ENCODE measurements at regions not wholly inside any gene's neighbourhood (a gene's known extent, or its start where the extent isn't known, plus 50 kb on each side); places are given as distances from the start of the nearest gene placed in this dataset.
A peak's percentile ranks its signal among the peaks of the same experiment; 100 is the strongest.
"Not testable (repeated sequence)": the region's sequence is repeated elsewhere in the genome, so short reads cannot be mapped to it uniquely, and the experiment has no call there.

GRCh38 chr15:31647337-31647826 is 320.7 kb downstream of the KLF13 start:
- H3K4me3 Mint-ChIP-seq (ENCODE audit: unreplicated experiment); H3K36me3 Mint-ChIP-seq (ENCODE audit: unreplicated experiment); DNase-seq (ENCODE audit: extremely low spot score, unreplicated experiment); H3K27ac Mint-ChIP-seq (ENCODE audit: unreplicated experiment); H3K9me3 Mint-ChIP-seq (ENCODE audit: unreplicated experiment); H3K4me1 Mint-ChIP-seq (ENCODE audit: unreplicated experiment): not testable (repeated sequence)
- H3K27me3 Mint-ChIP-seq (ENCODE audit: unreplicated experiment), result peaks cover 22% of the 10 kb centered on the region

GRCh38 chr15:31649634-31650033 is 323.0 kb downstream of the KLF13 start:
- H3K27me3 Mint-ChIP-seq (ENCODE audit: unreplicated experiment), result peaks cover 14% of the 10 kb centered on the region
- not testable (repeated sequence) for H3K27ac Mint-ChIP-seq (ENCODE audit: unreplicated experiment); H3K9me3 Mint-ChIP-seq (ENCODE audit: unreplicated experiment); DNase-seq (ENCODE audit: extremely low spot score, unreplicated experiment); H3K36me3 Mint-ChIP-seq (ENCODE audit: unreplicated experiment); H3K4me3 Mint-ChIP-seq (ENCODE audit: unreplicated experiment); H3K4me1 Mint-ChIP-seq (ENCODE audit: unreplicated experiment)

- H3K36me3 Mint-ChIP-seq (ENCODE audit: unreplicated experiment); H3K4me3 Mint-ChIP-seq (ENCODE audit: unreplicated experiment); DNase-seq (ENCODE audit: extremely low spot score, unreplicated experiment); H3K4me1 Mint-ChIP-seq (ENCODE audit: unreplicated experiment); H3K27ac Mint-ChIP-seq (ENCODE audit: unreplicated experiment); H3K9me3 Mint-ChIP-seq (ENCODE audit: unreplicated experiment): not testable (repeated sequence)
- H3K27me3 Mint-ChIP-seq (ENCODE audit: unreplicated experiment), result peaks cover 11% of the 10 kb centered on the region
- TF ChIP-seq CTCF (IDR thresholded peaks at IDR 0.05), result peak; percentile 42
Measured at GRCh38 chr15:31650055-31650701, 323.5 kb downstream of the KLF13 start.

GRCh38 chr15:31656915-31657314 is 330.3 kb downstream of the KLF13 start:
- H3K36me3 Mint-ChIP-seq (ENCODE audit: unreplicated experiment); DNase-seq (ENCODE audit: extremely low spot score, unreplicated experiment); H3K27me3 Mint-ChIP-seq (ENCODE audit: unreplicated experiment); H3K4me1 Mint-ChIP-seq (ENCODE audit: unreplicated experiment); H3K9me3 Mint-ChIP-seq (ENCODE audit: unreplicated experiment); H3K4me3 Mint-ChIP-seq (ENCODE audit: unreplicated experiment); H3K27ac Mint-ChIP-seq (ENCODE audit: unreplicated experiment): not testable (repeated sequence)

- Mint-ChIP-seq H3K4me1 (ENCODE audit: unreplicated experiment) (no peaks in the 10 kb centered on the region), H3K9me3 (ENCODE audit: unreplicated experiment) (peaks cover 4% of the 10 kb centered on the region), H3K4me3 (ENCODE audit: unreplicated experiment) (no peak overlapping the region), H3K27ac (ENCODE audit: unreplicated experiment) (no peak overlapping the region), H3K27me3 (ENCODE audit: unreplicated experiment) (no peaks in the 10 kb centered on the region), H3K36me3 (ENCODE audit: unreplicated experiment) (no peaks in the 10 kb centered on the region)
- TF ChIP-seq CTCF (IDR thresholded peaks at IDR 0.05), result no peak
- no peak for DNase-seq (ENCODE audit: extremely low spot score, unreplicated experiment)
Measured at GRCh38 chr15:31660816-31661215, 334.2 kb downstream of the KLF13 start.

- not testable (repeated sequence) for DNase-seq (ENCODE audit: extremely low spot score, unreplicated experiment); H3K27ac Mint-ChIP-seq (ENCODE audit: unreplicated experiment); H3K4me1 Mint-ChIP-seq (ENCODE audit: unreplicated experiment); H3K4me3 Mint-ChIP-seq (ENCODE audit: unreplicated experiment); H3K27me3 Mint-ChIP-seq (ENCODE audit: unreplicated experiment); H3K9me3 Mint-ChIP-seq (ENCODE audit: unreplicated experiment); H3K36me3 Mint-ChIP-seq (ENCODE audit: unreplicated experiment)
Measured at GRCh38 chr15:31665732-31666131, 339.1 kb downstream of the KLF13 start.

GRCh38 chr15:31669158-31669908 is 342.7 kb downstream of the KLF13 start:
- DNase-seq (ENCODE audit: extremely low spot score, unreplicated experiment); H3K4me3 Mint-ChIP-seq (ENCODE audit: unreplicated experiment); H3K36me3 Mint-ChIP-seq (ENCODE audit: unreplicated experiment); H3K4me1 Mint-ChIP-seq (ENCODE audit: unreplicated experiment); H3K9me3 Mint-ChIP-seq (ENCODE audit: unreplicated experiment); H3K27ac Mint-ChIP-seq (ENCODE audit: unreplicated experiment); H3K27me3 Mint-ChIP-seq (ENCODE audit: unreplicated experiment): not testable (repeated sequence)

- not testable (repeated sequence) for H3K36me3 Mint-ChIP-seq (ENCODE audit: unreplicated experiment); H3K27me3 Mint-ChIP-seq (ENCODE audit: unreplicated experiment); H3K4me3 Mint-ChIP-seq (ENCODE audit: unreplicated experiment)
Measured at GRCh38 chr15:31673263-31673662, 346.6 kb downstream of the KLF13 start.

GRCh38 chr15:31681529-31682259 is 348.6 kb upstream of the CHRNA7 start:
- not testable (repeated sequence) for H3K4me3 Mint-ChIP-seq (ENCODE audit: unreplicated experiment); H3K9me3 Mint-ChIP-seq (ENCODE audit: unreplicated experiment); H3K36me3 Mint-ChIP-seq (ENCODE audit: unreplicated experiment); H3K4me1 Mint-ChIP-seq (ENCODE audit: unreplicated experiment); H3K27me3 Mint-ChIP-seq (ENCODE audit: unreplicated experiment); H3K27ac Mint-ChIP-seq (ENCODE audit: unreplicated experiment); DNase-seq (ENCODE audit: extremely low spot score, unreplicated experiment)

More at GRCh38 chr15:31673263-31673662, 346.6 kb downstream of the KLF13 start:
- not testable (repeated sequence) for H3K27ac Mint-ChIP-seq (ENCODE audit: unreplicated experiment); H3K9me3 Mint-ChIP-seq (ENCODE audit: unreplicated experiment); H3K4me1 Mint-ChIP-seq (ENCODE audit: unreplicated experiment); DNase-seq (ENCODE audit: extremely low spot score, unreplicated experiment)

GRCh38 chr15:31687088-31687487 is 343.2 kb upstream of the CHRNA7 start:
- H3K4me3 Mint-ChIP-seq (ENCODE audit: unreplicated experiment); DNase-seq (ENCODE audit: extremely low spot score, unreplicated experiment); H3K27me3 Mint-ChIP-seq (ENCODE audit: unreplicated experiment); H3K36me3 Mint-ChIP-seq (ENCODE audit: unreplicated experiment); H3K9me3 Mint-ChIP-seq (ENCODE audit: unreplicated experiment); H3K4me1 Mint-ChIP-seq (ENCODE audit: unreplicated experiment); H3K27ac Mint-ChIP-seq (ENCODE audit: unreplicated experiment): not testable (repeated sequence)
